Stomach (tissue), 8 donors: ENCODE measurements at regions not wholly inside any gene's neighbourhood (a gene's known extent, or its start where the extent isn't known, plus 50 kb on each side); places are given as distances from the start of the nearest gene placed in this dataset.
A peak's percentile ranks its signal among the peaks of the same experiment; 100 is the strongest.

Experiments
- DNase-seq, 2 donors: peaks; one replicate each; pipeline versions ENCODE4 v3.0.0 to v3.0.0-alpha.2; 2013 to 2019
- H3K27ac ChIP-seq, 5 donors: fragments of 200-600 bp in 4 of 5; sonication (generic) in 4 of 5; one replicate each; pipeline ENCODE4 v1.5.1; 2013 to 2019; ENCODE audit warnings: mild to moderate bottlenecking in 1 of 5, moderate library complexity in 1 of 5
- H3K27me3 ChIP-seq, 3 donors: fragments of 200-600 bp; sonication (generic); one replicate each; pipeline ENCODE4 v1.5.1; 2017 to 2019; ENCODE audit warnings: mixed run types in 1 of 3
- H3K36me3 ChIP-seq, 4 donors: fragments of 200-600 bp; sonication (generic); 1 replicate in 3 of 4; 2 replicates in 1 of 4; pipeline ENCODE4 v1.5.1; 2016 to 2019
- H3K4me1 ChIP-seq, 4 donors: fragments of 200-600 bp; sonication (generic); one replicate each; pipeline ENCODE4 v1.5.1; 2016 to 2019
- H3K4me3 ChIP-seq, 4 donors: fragments of 200-600 bp; sonication (generic) in 3 of 4; one replicate each; pipeline ENCODE4 v1.5.1; 2016 to 2019; ENCODE audit warnings: mild to moderate bottlenecking in 1 of 4
- H3K9me3 ChIP-seq, 4 donors: fragments of 200-600 bp; sonication (generic); one replicate each; pipeline ENCODE4 v1.5.1; 2016 to 2019
- CTCF ChIP-seq, 7 experiments: fragments of 450-650 bp in 4 of 7; fragments of 200-600 bp in 3 of 7; sonication (generic) in 3 of 7; IDR thresholded peaks; one replicate each; pipeline ENCODE4 v1.5.1; 2016 to 2019; ENCODE audit warnings: antibody characterized with exemption in 7 of 7, control low read depth in 2 of 7, mild to moderate bottlenecking in 1 of 7
- EP300 ChIP-seq: sonication (generic); formaldehyde crosslinking; IDR thresholded peaks from one replicate; pipeline ENCODE4 v1.6.1; 2017; ENCODE audit warnings: antibody characterized with exemption
- POLR2A ChIP-seq, 4 donors: fragments of 450-650 bp; IDR thresholded peaks; one replicate each; pipeline ENCODE4 v1.6.1; 2016; ENCODE audit warnings: antibody characterized with exemption in 4 of 4, control low read depth in 2 of 4, mild to moderate bottlenecking in 1 of 4, moderate library complexity in 1 of 4
- POLR2AphosphoS5 ChIP-seq, 3 donors: sonication (generic); formaldehyde crosslinking; IDR thresholded peaks; one replicate each; pipeline ENCODE4 v1.6.1; 2016; ENCODE audit warnings: antibody characterized with exemption in 3 of 3
- WGBS, 5 donors: extraction: QIAGEN DNeasy Blood & Tissue Kit in 3 of 5; methylation state at CpG; one replicate each; pipeline versions ENCODE4 v1.1.5 to v1.1.7; 2013 to 2018; 5-methylcytosine and 5-hydroxymethylcytosine counted together
- intact Hi-C: fragments of 100-400 bp; cut with DNase I; formaldehyde crosslinking; loops from one replicate; pipeline ENCODE4 v1.15.1; 2023; ENCODE audit warnings: low total_unique reads
- donor health status: healthy with polysubstance abuse.
- donor health status: Bipolar disorder and iron deficiency.
- donor health status: healthy.

- intact Hi-C loops, result no loop called here
- peak in 1 of 2 donors; percentile 22 for DNase-seq
- Histone ChIP-seq H3K36me3 (no peaks in the 10 kb centered on the region), H3K4me1 (peaks cover 0 to 17% (median 10%) of the 10 kb centered on the region in 4 donors), H3K9me3 (peaks cover 0 to 6% (median 0%) of the 10 kb centered on the region in 4 donors), H3K4me3 (no peak overlapping the region), H3K27me3 (no peaks in the 10 kb centered on the region), H3K27ac (no peak overlapping the region)
- TF ChIP-seq POLR2AphosphoS5 (IDR thresholded peaks at IDR 0.05), result no peak
- TF ChIP-seq CTCF (IDR thresholded peaks at IDR 0.05), result no peak
- TF ChIP-seq POLR2A (IDR thresholded peaks at IDR 0.05), result no peak
- TF ChIP-seq EP300, result no peak
- WGBS, 5 donors, result 20 to 30% (median 27%) methylated on average over 6 of the region's 6 CpGs
These were observed 208.0 kb upstream of the SASH1 start for GRCh38 chr6:148134592-148134991.

DNA sequence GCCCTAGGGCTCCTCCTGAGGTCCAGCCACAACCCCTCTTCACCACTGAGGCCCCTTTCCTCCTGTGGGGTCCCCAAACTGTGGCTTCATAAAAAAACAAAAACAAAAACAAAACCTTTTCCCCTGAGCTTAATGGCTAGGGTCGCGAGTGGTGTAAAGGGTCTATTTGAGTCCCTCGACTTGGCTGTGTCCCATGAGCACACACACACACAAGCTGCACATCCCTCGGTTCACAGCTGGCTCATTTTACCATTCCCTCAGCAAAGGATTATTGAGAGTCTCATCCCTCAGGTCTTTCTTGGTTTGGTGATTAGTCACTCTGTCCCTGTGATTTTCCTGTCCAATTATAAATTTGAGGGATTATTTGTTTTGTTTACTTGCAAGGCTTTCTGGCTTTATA, 206.1 kb upstream of the SASH1 start:
- Histone ChIP-seq H3K4me1 (peaks cover 0 to 17% (median 10%) of the 10 kb centered on the region in 4 donors), H3K36me3 (no peaks in the 10 kb centered on the region), H3K9me3 (peaks cover 0 to 6% (median 0%) of the 10 kb centered on the region in 4 donors), H3K27ac (no peak overlapping the region), H3K4me3 (no peak overlapping the region), H3K27me3 (no peaks in the 10 kb centered on the region)
- peak in 1 of 2 donors; percentile 9 for DNase-seq
- TF ChIP-seq EP300 (no peak), CTCF (IDR thresholded peaks at IDR 0.05) (no peak), POLR2AphosphoS5 (IDR thresholded peaks at IDR 0.05) (no peak), POLR2A (IDR thresholded peaks at IDR 0.05) (no peak)
- WGBS, 5 donors, result 78 to 88% (median 83%) methylated on average over 4 of the region's 4 CpGs
- intact Hi-C loops, result no loop called here

GRCh38 chr6:148137652-148138051, 205.0 kb upstream of the SASH1 start:
- Histone ChIP-seq H3K36me3 (no peaks in the 10 kb centered on the region), H3K27ac (no peak overlapping the region), H3K27me3 (no peaks in the 10 kb centered on the region), H3K9me3 (peaks cover 0 to 6% (median 0%) of the 10 kb centered on the region in 4 donors), H3K4me1 (peaks cover 0 to 17% (median 10%) of the 10 kb centered on the region in 4 donors), H3K4me3 (no peak overlapping the region)
- no peak for DNase-seq
- 82 to 100% (median 83%) methylated on average over 1 of the region's 1 CpG for WGBS, 5 donors
- TF ChIP-seq POLR2AphosphoS5 (IDR thresholded peaks at IDR 0.05) (no peak), POLR2A (IDR thresholded peaks at IDR 0.05) (no peak), EP300 (no peak), CTCF (IDR thresholded peaks at IDR 0.05) (no peak)
- intact Hi-C loops, result no loop called here

GRCh38 chr6:148138573-148138972, 204.1 kb upstream of the SASH1 start:
- H3K36me3 ChIP-seq, result no peaks in the 10 kb centered on the region
- no peak for DNase-seq
- H3K27me3 ChIP-seq, result no peaks in the 10 kb centered on the region
- intact Hi-C loops, result no loop called here
- peaks cover 0 to 16% (median 9%) of the 10 kb centered on the region in 4 donors for H3K4me1 ChIP-seq
- no peak overlapping the region for H3K4me3 ChIP-seq
- 60 to 73% (median 67%) methylated on average over 1 of the region's 1 CpG for WGBS, 5 donors
- no peak for TF ChIP-seq POLR2A (IDR thresholded peaks at IDR 0.05)
- no peak for TF ChIP-seq POLR2AphosphoS5 (IDR thresholded peaks at IDR 0.05)
- no peak for TF ChIP-seq EP300
- no peak for TF ChIP-seq CTCF (IDR thresholded peaks at IDR 0.05)
- H3K9me3 ChIP-seq, result peaks cover 0 to 6% (median 0%) of the 10 kb centered on the region in 4 donors
- no peak overlapping the region for H3K27ac ChIP-seq
